HepG2 (cell line): ENCODE measurements at regions not wholly inside any gene's neighbourhood (a gene's known extent, or its start where the extent isn't known, plus 50 kb on each side); places are given as distances from the start of the nearest gene placed in this dataset.
"Not testable (repeated sequence)": the region's sequence is repeated elsewhere in the genome, so short reads cannot be mapped to it uniquely, and the experiment has no call there.

Experiments used
- ATAC-seq: fragments of 200-7000 bp; cut with Tn5 transposase; 3 replicates; pipeline ENCODE4 v1.9.1; 2020; ENCODE audit warnings: mild to moderate bottlenecking, moderate library complexity
- BruUV-seq: library from RNA; stranded (reverse); fragments of 400-500 nt; replicated peaks from 2 replicates; lab custom pipeline; 2021; lab: Mats Ljungman, UMichigan
- CTCF ChIA-PET: fragments of 300-600 bp; formaldehyde crosslinking; extraction: SDS; loops from one replicate; lab custom pipeline; 2021; ENCODE audit warnings: low total read pairs, inconsistent platforms, low intra/inter-chr PET ratio; lab: Yijun Ruan, JAX
- POLR2A ChIA-PET: fragments of 350-600 bp; sonication (Branson Sonifier 250); formaldehyde crosslinking; loops from one replicate; lab custom pipeline; 2020; ENCODE audit warnings: antibody characterized with exemption, inconsistent platforms; lab: Yijun Ruan, JAX
- DNase-seq: peaks from one replicate; pipeline ENCODE4 v3.0.0-alpha.2; 2015; ENCODE audit warnings: low spot score
- FAIRE-seq: peaks from 3 replicates; lab custom pipeline; 2011; peaks lifted over from hg19 to GRCh38; lab: Jason Lieb, UNC
- H2AFZ ChIP-seq: one replicate; pipeline ENCODE4 v1.6.1; 2011; ENCODE audit warnings: low read length, inconsistent platforms
- H3K27ac ChIP-seq: fragments of 300-600 bp; 3 replicates; pipeline ENCODE4 v1.8.0; 2011; ENCODE audit warnings: mixed run types, mild to moderate bottlenecking, mixed read lengths, low read length, inconsistent platforms; ENCODE audit not compliant: insufficient read depth; ENCODE audit errors: extremely low read length
- H3K27me3 ChIP-seq, 2 experiments: fragments of 200-600 bp in 1 of 2; 2 replicates in 1 of 2; 3 replicates in 1 of 2; pipeline versions ENCODE4 v1.6.0 to v1.8.0; 2011; ENCODE audit warnings: low read length in 2 of 2, mild to moderate bottlenecking in 2 of 2, moderate library complexity in 2 of 2, inconsistent platforms in 1 of 2; ENCODE audit not compliant: insufficient read depth in 2 of 2, control insufficient read depth in 1 of 2
- H3K36me3 ChIP-seq, 2 experiments: fragments of 200-600 bp in 1 of 2; replicated peaks in 1 of 2; 2 replicates in 1 of 2; 3 replicates in 1 of 2; pipeline versions ENCODE4 v1.5.1 to v1.8.0; 2011; ENCODE audit warnings: low read length in 2 of 2, inconsistent platforms in 1 of 2; ENCODE audit not compliant: insufficient read depth in 2 of 2, control insufficient read depth in 1 of 2
- H3K4me1 ChIP-seq: 2 replicates; pipeline ENCODE4 v1.5.1; 2012; ENCODE audit warnings: low read length, inconsistent platforms; ENCODE audit not compliant: insufficient read depth
- H3K4me2 ChIP-seq: 2 replicates; pipeline ENCODE4 v1.6.0; 2011; ENCODE audit warnings: low read depth, low read length, inconsistent platforms
- H3K4me3 ChIP-seq, 3 experiments: fragments of 200-600 bp in 1 of 3; sonication (generic), shearing (Covaris generic) in 1 of 3; replicated peaks in 1 of 3; 2 replicates each; pipeline ENCODE4 v1.5.1; 2011 to 2016; ENCODE audit warnings: low read length in 3 of 3, inconsistent platforms in 2 of 3, low read depth in 2 of 3, mild to moderate bottlenecking in 2 of 3, control low read depth in 1 of 3, mixed read lengths in 1 of 3; ENCODE audit not compliant: insufficient read depth in 1 of 3
- H3K79me2 ChIP-seq: one replicate; pipeline ENCODE4 v1.6.1; 2011; ENCODE audit warnings: low read length, inconsistent platforms; ENCODE audit not compliant: insufficient read depth
- H3K9ac ChIP-seq: 2 replicates; pipeline ENCODE4 v1.6.0; 2011; ENCODE audit warnings: mild to moderate bottlenecking, low read depth, low read length, inconsistent platforms; ENCODE audit not compliant: insufficient read depth
- H3K9me3 ChIP-seq: 2 replicates; pipeline ENCODE4 v1.5.1; 2012; ENCODE audit warnings: mild to moderate bottlenecking, low read length
- H4K20me1 ChIP-seq: 2 replicates; pipeline ENCODE4 v1.6.0; 2011; ENCODE audit warnings: inconsistent platforms, mild to moderate bottlenecking, low read length, moderate library complexity; ENCODE audit not compliant: insufficient read depth
- CTCF ChIP-seq: sonication (generic); formaldehyde crosslinking; IDR thresholded peaks from 2 replicates; pipeline ENCODE4 v1.5.0; 2020; ENCODE audit warnings: mild to moderate bottlenecking, missing genetic modification reagents, moderate library complexity
- KMT2A ChIP-seq: sonication (generic); formaldehyde crosslinking; IDR thresholded peaks from 2 replicates; pipeline ENCODE4 v1.4.0; 2020; ENCODE audit warnings: missing genetic modification reagents
- STAG1 ChIP-seq: sonication (generic); formaldehyde crosslinking; IDR thresholded peaks from 2 replicates; pipeline ENCODE4 v1.4.0; 2020; ENCODE audit warnings: missing genetic modification reagents
- WGBS: methylation state at CpG from one replicate; pipeline ENCODE4 v1.1.6; 2017; ENCODE audit warnings: low lambda C conversion rate; 5-methylcytosine and 5-hydroxymethylcytosine counted together
- in situ Hi-C: cut with HindIII; loops from 2 replicates; pipeline ENCODE4 v1.10.0; 2017; ENCODE audit warnings: low pct_unique_long_range_greater_than_20kb; ENCODE audit not compliant: extremely low pct_ligation_motif_present
- intact Hi-C: fragments of 100-400 bp; cut with micrococcal nuclease; formaldehyde crosslinking; loops from one replicate; pipeline ENCODE4 v1.10.0; 2022; ENCODE audit not compliant: unreplicated experiment

GRCh38 chr17:20944014-20944865 is 98.6 kb downstream of the USP22 start (continued):
- TF ChIP-seq KMT2A (CRISPR knock-in tag), result no peak
- TF ChIP-seq STAG1, result peak; percentile 72
- peak; percentile 75 for TF ChIP-seq CTCF
- TF ChIP-seq, all 625 proteins: peak for 7

- H3K79me2 ChIP-seq, H3K27me3 ChIP-seq, CTCF ChIA-PET, ATAC-seq, H3K27ac ChIP-seq, H3K9me3 ChIP-seq, BruUV-seq, DNase-seq, FAIRE-seq, H3K9ac ChIP-seq, in situ Hi-C loops, H3K4me2 ChIP-seq, H2AFZ ChIP-seq, POLR2A ChIA-PET, intact Hi-C loops, H3K4me1 ChIP-seq, H3K4me3 ChIP-seq, H4K20me1 ChIP-seq: not testable (repeated sequence)
- peaks cover 0 to 11% of the 10 kb centered on the region in 2 experiments; a peak in 1 of 5 replicates for H3K36me3 ChIP-seq
- WGBS, result 40% methylated on average over 5 of the region's 5 CpGs
Measured at GRCh38 chr17:20947708-20948107, 95.1 kb downstream of the USP22 start.
